ENCODE measurements at regions not wholly inside any gene's neighbourhood (a gene's known extent, or its start where the extent isn't known, plus 50 kb on each side); places are given as distances from the start of the nearest gene placed in this dataset.

DNA sequence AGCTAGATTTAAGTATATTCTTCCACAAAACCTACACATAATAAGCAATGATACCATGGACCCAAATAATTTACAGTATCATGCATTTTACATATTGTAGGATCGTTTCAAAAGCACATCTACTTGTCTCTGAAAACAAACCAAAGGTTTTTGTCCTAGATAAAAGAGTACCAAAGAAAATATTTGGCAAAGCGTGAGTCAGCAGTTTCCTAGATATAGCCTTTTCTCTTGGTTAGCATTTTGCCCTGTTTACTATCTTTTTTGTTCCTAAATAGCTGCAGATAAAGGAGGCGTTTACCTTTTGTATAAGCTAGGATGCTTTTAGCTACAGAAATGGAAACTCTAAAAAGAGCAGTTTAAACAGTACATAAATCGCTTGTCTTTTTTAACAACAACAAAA is 305.8 kb upstream of the GULP1 start:
- no TSS peak for BruUV-seq (replicated peaks)
- Histone ChIP-seq H3K79me2 (ENCODE audit: insufficient read depth, low read depth, low read length) (no peaks in the 10 kb centered on the region), H3K4me1 (ENCODE audit: insufficient read depth, low read length, poor library complexity, severe bottlenecking) (no peaks in the 10 kb centered on the region), H3K36me3 (ENCODE audit: insufficient read depth, low read length) (no peaks in the 10 kb centered on the region), H2AFZ (ENCODE audit: low read length) (no peak overlapping the region), H3K9me2 (ENCODE audit: insufficient read depth, low read length) (no peaks in the 10 kb centered on the region), H3K4me3 (ENCODE audit: low read depth, low read length, poor library complexity, severe bottlenecking) (no peak overlapping the region), H3K9me3 (ENCODE audit: low read length) (no peaks in the 10 kb centered on the region), H4K20me1 (ENCODE audit: insufficient read depth, low read length) (no peaks in the 10 kb centered on the region), H3K4me2 (ENCODE audit: low read length) (no peak overlapping the region), H3K27ac (ENCODE audit: low read depth, low read length, poor library complexity, severe bottlenecking) (no peak overlapping the region)
- TF ChIP-seq, protein P1, sequence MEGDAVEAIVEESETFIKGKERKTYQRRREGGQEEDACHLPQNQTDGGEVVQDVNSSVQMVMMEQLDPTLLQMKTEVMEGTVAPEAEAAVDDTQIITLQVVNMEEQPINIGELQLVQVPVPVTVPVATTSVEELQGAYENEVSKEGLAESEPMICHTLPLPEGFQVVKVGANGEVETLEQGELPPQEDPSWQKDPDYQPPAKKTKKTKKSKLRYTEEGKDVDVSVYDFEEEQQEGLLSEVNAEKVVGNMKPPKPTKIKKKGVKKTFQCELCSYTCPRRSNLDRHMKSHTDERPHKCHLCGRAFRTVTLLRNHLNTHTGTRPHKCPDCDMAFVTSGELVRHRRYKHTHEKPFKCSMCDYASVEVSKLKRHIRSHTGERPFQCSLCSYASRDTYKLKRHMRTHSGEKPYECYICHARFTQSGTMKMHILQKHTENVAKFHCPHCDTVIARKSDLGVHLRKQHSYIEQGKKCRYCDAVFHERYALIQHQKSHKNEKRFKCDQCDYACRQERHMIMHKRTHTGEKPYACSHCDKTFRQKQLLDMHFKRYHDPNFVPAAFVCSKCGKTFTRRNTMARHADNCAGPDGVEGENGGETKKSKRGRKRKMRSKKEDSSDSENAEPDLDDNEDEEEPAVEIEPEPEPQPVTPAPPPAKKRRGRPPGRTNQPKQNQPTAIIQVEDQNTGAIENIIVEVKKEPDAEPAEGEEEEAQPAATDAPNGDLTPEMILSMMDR (conservative IDR thresholded peaks at IDR 0.05; ENCODE audit: low read length): no peak
- no peak for TF ChIP-seq EZH2phosphoT487 (IDR thresholded peaks at IDR 0.05; ENCODE audit: borderline replicate concordance, low read depth, low read length)
- intact Hi-C loops (cut with micrococcal nuclease; ENCODE audit: unreplicated experiment): no loop called here
- POLR2A ChIA-PET: no interaction called here
- CTCF ChIA-PET (ENCODE audit: unreplicated experiment): no interaction called here
- no peak for DNase-seq (ENCODE audit: low spot score)

- CTCF ChIA-PET (ENCODE audit: unreplicated experiment): no interaction called here
Observed at GRCh38 chr2:187986390-187987105, 305.1 kb upstream of the GULP1 start.

GRCh38 chr2:187988348-187988747 is 303.3 kb upstream of the GULP1 start:
- Histone ChIP-seq H2AFZ (ENCODE audit: low read length) (no peak overlapping the region), H3K27ac (ENCODE audit: low read depth, low read length, poor library complexity, severe bottlenecking) (no peak overlapping the region), H3K4me1 (ENCODE audit: insufficient read depth, low read length, poor library complexity, severe bottlenecking) (no peaks in the 10 kb centered on the region), H3K4me3 (ENCODE audit: low read depth, low read length, poor library complexity, severe bottlenecking) (no peak overlapping the region), H3K9me2 (ENCODE audit: insufficient read depth, low read length) (no peaks in the 10 kb centered on the region), H4K20me1 (ENCODE audit: insufficient read depth, low read length) (no peaks in the 10 kb centered on the region), H3K4me2 (ENCODE audit: low read length) (no peak overlapping the region), H3K9me3 (ENCODE audit: low read length) (no peaks in the 10 kb centered on the region), H3K36me3 (ENCODE audit: insufficient read depth, low read length) (no peaks in the 10 kb centered on the region), H3K79me2 (ENCODE audit: insufficient read depth, low read depth, low read length) (no peaks in the 10 kb centered on the region)
- TF ChIP-seq, protein P1 (conservative IDR thresholded peaks at IDR 0.05; ENCODE audit: low read length): no peak
- no peak for TF ChIP-seq EZH2phosphoT487 (IDR thresholded peaks at IDR 0.05; ENCODE audit: borderline replicate concordance, low read depth, low read length)
- ChIA-PET POLR2A (no interaction called here), CTCF (ENCODE audit: unreplicated experiment) (no interaction called here)
- no TSS peak for BruUV-seq (replicated peaks)
- DNase-seq (ENCODE audit: low spot score): no peak
- intact Hi-C loops (cut with micrococcal nuclease; ENCODE audit: unreplicated experiment): no loop called here

More at GRCh38 chr2:187986390-187987105, 305.1 kb upstream of the GULP1 start:
- H3K4me3 ChIP-seq (ENCODE audit: low read depth, low read length, poor library complexity, severe bottlenecking): no peak overlapping the region
- H3K4me1 ChIP-seq (ENCODE audit: insufficient read depth, low read length, poor library complexity, severe bottlenecking): no peaks in the 10 kb centered on the region
- no TSS peak for BruUV-seq (replicated peaks)
- H2AFZ ChIP-seq (ENCODE audit: low read length): no peak overlapping the region
- no peaks in the 10 kb centered on the region for H3K9me2 ChIP-seq (ENCODE audit: insufficient read depth, low read length)
- H3K79me2 ChIP-seq (ENCODE audit: insufficient read depth, low read depth, low read length): no peaks in the 10 kb centered on the region
- no peaks in the 10 kb centered on the region for H3K36me3 ChIP-seq (ENCODE audit: insufficient read depth, low read length)
- no peaks in the 10 kb centered on the region for H3K9me3 ChIP-seq (ENCODE audit: low read length)
- no peak overlapping the region for H3K4me2 ChIP-seq (ENCODE audit: low read length)
- no peaks in the 10 kb centered on the region for H4K20me1 ChIP-seq (ENCODE audit: insufficient read depth, low read length)
- no peak for TF ChIP-seq EZH2phosphoT487 (IDR thresholded peaks at IDR 0.05; ENCODE audit: borderline replicate concordance, low read depth, low read length)
- TF ChIP-seq, protein P1 (conservative IDR thresholded peaks at IDR 0.05; ENCODE audit: low read length): no peak
- intact Hi-C loops (cut with micrococcal nuclease; ENCODE audit: unreplicated experiment): no loop called here
- no peak for DNase-seq (ENCODE audit: low spot score)
- H3K27ac ChIP-seq (ENCODE audit: low read depth, low read length, poor library complexity, severe bottlenecking): no peak overlapping the region
- POLR2A ChIA-PET: no interaction called here

Data from OCI-LY7 (cell line).